HEK293 (cell line): ENCODE measurements at regions not wholly inside any gene's neighbourhood (a gene's known extent, or its start where the extent isn't known, plus 50 kb on each side); places are given as distances from the start of the nearest gene placed in this dataset.

ENCODE experiments used
- CTCF ChIA-PET: fragments of 350-600 bp; formaldehyde crosslinking; extraction: SDS; loops from one replicate; lab custom pipeline; 2021; ENCODE audit warnings: antibody characterized with exemption; lab: Yijun Ruan, JAX
- POLR2A ChIA-PET: fragments of 300-600 bp; formaldehyde crosslinking; extraction: SDS; loops from one replicate; lab custom pipeline; 2020; ENCODE audit warnings: antibody characterized with exemption, inconsistent platforms; lab: Yijun Ruan, JAX
- H3K27ac ChIP-seq: fragments of 200-500 bp; sonication (Bioruptor generic); 2 replicates; pipeline ENCODE4 v1.5.1; 2014; ENCODE audit warnings: low read depth, low read length, control low read depth, inconsistent platforms; ENCODE audit errors: extremely low read depth
- H3K36me3 ChIP-seq, 2 experiments: fragments of 200-500 bp in 1 of 2; sonication (Bioruptor generic) in 1 of 2; 1 replicate in 1 of 2; 2 replicates in 1 of 2; pipeline ENCODE4 v1.5.1; 2014 to 2017; ENCODE audit warnings: inconsistent platforms in 2 of 2, low read length in 2 of 2; ENCODE audit not compliant: control insufficient read depth in 2 of 2, insufficient read depth in 1 of 2
- H3K4me1 ChIP-seq: fragments of 200-500 bp; sonication (Bioruptor generic); 2 replicates; pipeline ENCODE4 v1.5.1; 2014; ENCODE audit warnings: mild to moderate bottlenecking, low read length, inconsistent platforms; ENCODE audit not compliant: control insufficient read depth, insufficient read depth
- H3K4me3 ChIP-seq: 2 replicates; pipeline ENCODE4 v1.5.1; 2011; ENCODE audit warnings: low read depth, mild to moderate bottlenecking, control low read depth, low read length, moderate library complexity
- H3K9me3 ChIP-seq: fragments of 200-500 bp; sonication (Bioruptor generic); 2 replicates; pipeline ENCODE4 v1.5.1; 2014; ENCODE audit warnings: low read depth, low read length, inconsistent platforms; ENCODE audit not compliant: control insufficient read depth, insufficient read depth
- MZF1 ChIP-seq: fragments of 450-650 bp; formaldehyde crosslinking; IDR thresholded peaks from 2 replicates; pipeline ENCODE4 v1.5.1; 2017; ENCODE audit warnings: missing biosample characterization, missing genetic modification characterization, borderline replicate concordance
- PRDM10 ChIP-seq: fragments of 450-650 bp; formaldehyde crosslinking; IDR thresholded peaks from 2 replicates; pipeline ENCODE4 v1.5.1; 2016; ENCODE audit warnings: missing biosample characterization, missing genetic modification characterization
- TCF7L2 ChIP-seq: IDR thresholded peaks from 2 replicates; pipeline ENCODE4 v1.6.1; 2011; ENCODE audit warnings: low read depth, mild to moderate bottlenecking, inconsistent platforms, low read length, moderate library complexity, borderline replicate concordance
- TRIM28 ChIP-seq: IDR thresholded peaks from 2 replicates; pipeline ENCODE4 v1.6.1; 2011; ENCODE audit warnings: low read length, control low read depth, borderline replicate concordance
- ZBTB6 ChIP-seq: fragments of 450-650 bp; formaldehyde crosslinking; IDR thresholded peaks from 2 replicates; pipeline ENCODE4 v1.5.1; 2017; ENCODE audit warnings: missing biosample characterization, missing genetic modification characterization
- ZNF148 ChIP-seq: fragments of 450-650 bp; formaldehyde crosslinking; IDR thresholded peaks from 2 replicates; pipeline ENCODE4 v1.5.0; 2017; ENCODE audit warnings: missing biosample characterization, missing genetic modification characterization, borderline replicate concordance
- ZNF324 ChIP-seq: fragments of 450-650 bp; formaldehyde crosslinking; IDR thresholded peaks from 2 replicates; pipeline ENCODE4 v1.5.1; 2016; ENCODE audit warnings: missing biosample characterization, missing genetic modification characterization
- TF ChIP-seq, protein P1 (sequence below): fragments of 450-650 bp; formaldehyde crosslinking; IDR thresholded peaks from 2 replicates; pipeline ENCODE4 v1.5.1; 2017; ENCODE audit warnings: missing biosample characterization, missing genetic modification characterization
- TF ChIP-seq, protein P2 (sequence below): fragments of 450-650 bp; formaldehyde crosslinking; IDR thresholded peaks from 2 replicates; pipeline ENCODE4 v1.5.1; 2016; ENCODE audit warnings: missing biosample characterization, missing genetic modification characterization

GRCh38 chr20:53678990-53679596, 85.5 kb upstream of the ZNF217 start:
- no peak overlapping the region for H3K4me3 ChIP-seq
- ChIA-PET POLR2A (no interaction called here), CTCF (interaction anchor here (1.1 kb wide), 1 partner anchor 35 kb away, joined by 3 read pairs; no protein-coding TSS in a partner anchor)
- no peaks in the 10 kb centered on the region for H3K36me3 ChIP-seq
- no peak for TF ChIP-seq ZBTB6
- TF ChIP-seq PRDM10 (tag by site-specific recombination), result peak; percentile 54
- H3K9me3 ChIP-seq, result no peaks in the 10 kb centered on the region
- H3K27ac ChIP-seq, result no peak overlapping the region
- H3K4me1 ChIP-seq, result peaks cover 14% of the 10 kb centered on the region

DNA sequence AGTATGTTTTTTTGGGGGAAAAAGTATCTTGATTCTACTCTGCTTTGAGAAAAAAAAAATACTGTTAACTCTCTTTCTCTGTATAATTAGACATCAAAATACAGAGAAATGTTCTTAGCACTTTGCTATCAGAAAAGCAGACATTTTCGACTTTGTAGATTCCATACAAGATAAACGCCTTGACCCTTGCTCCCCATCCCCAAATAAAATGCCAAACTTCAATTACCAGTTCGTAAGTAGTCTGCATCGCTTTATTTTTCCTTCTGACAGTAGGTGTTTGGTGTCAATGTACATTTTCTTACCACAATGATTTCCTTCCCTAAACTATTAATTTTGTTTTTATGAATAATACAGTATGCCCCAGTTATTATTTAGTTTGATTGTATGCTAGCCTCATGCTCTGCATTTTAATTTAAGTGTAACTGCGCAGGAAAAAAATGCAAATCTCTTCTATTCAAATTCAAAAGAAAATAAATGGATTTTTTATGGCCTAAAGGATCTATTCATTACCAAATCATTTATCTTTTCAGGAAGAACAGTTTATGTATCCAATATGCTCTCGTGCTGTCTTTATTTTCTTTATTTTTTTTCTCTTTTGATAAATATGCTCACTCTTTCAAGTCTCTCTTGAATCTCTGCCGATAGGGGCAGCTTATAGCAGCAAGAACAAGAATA, 84.8 kb upstream of the ZNF217 start:
- Histone ChIP-seq H3K27ac (no peak overlapping the region; the same call in 1 of the 2 replicates), H3K36me3 (no peaks in the 10 kb centered on the region), H3K4me3 (no peak overlapping the region), H3K9me3 (no peaks in the 10 kb centered on the region), H3K4me1 (peaks cover 14% of the 10 kb centered on the region)
- TF ChIP-seq, protein P1, sequence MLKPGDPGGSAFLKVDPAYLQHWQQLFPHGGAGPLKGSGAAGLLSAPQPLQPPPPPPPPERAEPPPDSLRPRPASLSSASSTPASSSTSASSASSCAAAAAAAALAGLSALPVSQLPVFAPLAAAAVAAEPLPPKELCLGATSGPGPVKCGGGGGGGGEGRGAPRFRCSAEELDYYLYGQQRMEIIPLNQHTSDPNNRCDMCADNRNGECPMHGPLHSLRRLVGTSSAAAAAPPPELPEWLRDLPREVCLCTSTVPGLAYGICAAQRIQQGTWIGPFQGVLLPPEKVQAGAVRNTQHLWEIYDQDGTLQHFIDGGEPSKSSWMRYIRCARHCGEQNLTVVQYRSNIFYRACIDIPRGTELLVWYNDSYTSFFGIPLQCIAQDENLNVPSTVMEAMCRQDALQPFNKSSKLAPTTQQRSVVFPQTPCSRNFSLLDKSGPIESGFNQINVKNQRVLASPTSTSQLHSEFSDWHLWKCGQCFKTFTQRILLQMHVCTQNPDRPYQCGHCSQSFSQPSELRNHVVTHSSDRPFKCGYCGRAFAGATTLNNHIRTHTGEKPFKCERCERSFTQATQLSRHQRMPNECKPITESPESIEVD (tag by site-specific recombination), result 0 out of 2 replicates have a peak, but pooled peaks have one; percentile 21
- TF ChIP-seq MZF1 (tag by site-specific recombination), result 0 out of 2 replicates have a peak, but pooled peaks have one; percentile 28
- no peak for TF ChIP-seq ZNF148 (tag by site-specific recombination)
- no peak for TF ChIP-seq ZNF324 (tag by site-specific recombination)
- TF ChIP-seq, protein P2, sequence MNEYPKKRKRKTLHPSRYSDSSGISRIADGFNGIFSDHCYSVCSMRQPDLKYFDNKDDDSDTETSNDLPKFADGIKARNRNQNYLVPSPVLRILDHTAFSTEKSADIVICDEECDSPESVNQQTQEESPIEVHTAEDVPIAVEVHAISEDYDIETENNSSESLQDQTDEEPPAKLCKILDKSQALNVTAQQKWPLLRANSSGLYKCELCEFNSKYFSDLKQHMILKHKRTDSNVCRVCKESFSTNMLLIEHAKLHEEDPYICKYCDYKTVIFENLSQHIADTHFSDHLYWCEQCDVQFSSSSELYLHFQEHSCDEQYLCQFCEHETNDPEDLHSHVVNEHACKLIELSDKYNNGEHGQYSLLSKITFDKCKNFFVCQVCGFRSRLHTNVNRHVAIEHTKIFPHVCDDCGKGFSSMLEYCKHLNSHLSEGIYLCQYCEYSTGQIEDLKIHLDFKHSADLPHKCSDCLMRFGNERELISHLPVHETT (tag by site-specific recombination), result no peak
- peak; percentile 64; the same call in 1 of the 2 replicates for TF ChIP-seq TRIM28
- TF ChIP-seq TCF7L2, result 0 out of 2 replicates have a peak, but pooled peaks have one; percentile 3
- POLR2A ChIA-PET, result no interaction called here
- CTCF ChIA-PET, result interaction anchor here (1.1 kb wide), 1 partner anchor 36 kb away, joined by 3 read pairs; no protein-coding TSS in a partner anchor
